AG04450 (cell line): ENCODE measurements at regions not wholly inside any gene's neighbourhood (a gene's known extent, or its start where the extent isn't known, plus 50 kb on each side); places are given as distances from the start of the nearest gene placed in this dataset.

Source experiments
- CTCF ChIA-PET: fragments of 300-600, 350-600 bp; formaldehyde crosslinking; extraction: SDS; loops from one replicate; lab custom pipeline; 2022; ENCODE audit warnings: antibody characterized with exemption, inconsistent platforms; lab: Charles Lee
- POLR2A ChIA-PET: fragments of 350-600 bp; formaldehyde crosslinking; extraction: SDS; loops from one replicate; lab custom pipeline; 2021; ENCODE audit warnings: antibody characterized with exemption, inconsistent platforms; lab: Yijun Ruan, JAX
- DNase-seq: peaks from one replicate; pipeline ENCODE4 v3.0.0-alpha.2; 2011; ENCODE audit warnings: low read depth, low spot score
- H3K27ac ChIP-seq: one replicate; pipeline ENCODE4 v1.5.1; 2012; ENCODE audit warnings: low read depth, low read length, control low read depth
- H3K27me3 ChIP-seq: one replicate; pipeline ENCODE4 v1.6.0; 2012; ENCODE audit warnings: low read length; ENCODE audit not compliant: control insufficient read depth, insufficient read depth
- H3K4me3 ChIP-seq: 2 replicates; pipeline ENCODE4 v1.5.1; 2011; ENCODE audit warnings: mild to moderate bottlenecking, low read depth, low read length, control low read depth
- H3K9me3 ChIP-seq: 2 replicates; pipeline ENCODE4 v1.5.1; 2012; ENCODE audit warnings: low read length; ENCODE audit not compliant: control insufficient read depth, insufficient read depth
- CTCF ChIP-seq: IDR thresholded peaks from 2 replicates; pipeline ENCODE4 v1.5.1; 2011; ENCODE audit warnings: low read depth, low read length, control low read depth, inconsistent platforms

- no peak for TF ChIP-seq CTCF
- CTCF ChIA-PET, result interaction anchor here (0.5 kb wide), 1 partner anchor 1752 kb away, joined by 3 read pairs; no protein-coding TSS in a partner anchor
- no peak for DNase-seq
- H3K27me3 ChIP-seq, result no peaks in the 10 kb centered on the region
- H3K9me3 ChIP-seq, result 0 out of 2 replicates have a peak, but pooled peaks cover 6% of the 10 kb centered on the region
- POLR2A ChIA-PET, result no interaction called here
- H3K27ac ChIP-seq, result no peak overlapping the region
- no peak overlapping the region for H3K4me3 ChIP-seq
These were observed 260.3 kb upstream of the SEMA6A start for GRCh38 chr5:116834796-116835515.

- CTCF ChIA-PET, result no interaction called here
- DNase-seq, result no peak
- TF ChIP-seq CTCF, result no peak
These were observed 255.5 kb upstream of the SEMA6A start for GRCh38 chr5:116830079-116830478.

GRCh38 chr5:116827078-116827477 lies 252.5 kb upstream of the SEMA6A start:
- POLR2A ChIA-PET, result no interaction called here
- CTCF ChIA-PET, result no interaction called here
- no peak overlapping the region for H3K27ac ChIP-seq
- TF ChIP-seq CTCF, result no peak
- H3K27me3 ChIP-seq, result no peaks in the 10 kb centered on the region
- H3K9me3 ChIP-seq, result peaks cover 4% of the 10 kb centered on the region
- DNase-seq, result no peak
- no peak overlapping the region for H3K4me3 ChIP-seq

More at GRCh38 chr5:116830079-116830478, 255.5 kb upstream of the SEMA6A start:
- POLR2A ChIA-PET, result no interaction called here
- H3K27me3 ChIP-seq, result no peaks in the 10 kb centered on the region
- no peak overlapping the region for H3K4me3 ChIP-seq
- H3K9me3 ChIP-seq, result peaks cover 4% of the 10 kb centered on the region
- no peak overlapping the region for H3K27ac ChIP-seq

GRCh38 chr5:116825486-116825885 lies 250.9 kb upstream of the SEMA6A start:
- Histone ChIP-seq H3K4me3 (no peak overlapping the region), H3K27ac (no peak overlapping the region), H3K9me3 (peaks cover 4% of the 10 kb centered on the region), H3K27me3 (no peaks in the 10 kb centered on the region)
- no peak for TF ChIP-seq CTCF
- ChIA-PET CTCF (no interaction called here), POLR2A (no interaction called here)
- no peak for DNase-seq

- Histone ChIP-seq H3K27ac (no peak overlapping the region), H3K27me3 (no peaks in the 10 kb centered on the region), H3K9me3 (peaks cover under 1% of the 10 kb centered on the region), H3K4me3 (no peak overlapping the region)
- DNase-seq, result no peak
- ChIA-PET POLR2A (no interaction called here), CTCF (no interaction called here)
- TF ChIP-seq CTCF, result no peak
These were observed 250.3 kb upstream of the SEMA6A start for GRCh38 chr5:116824751-116825438.
